ENCODE measurements at regions not wholly inside any gene's neighbourhood (a gene's known extent, or its start where the extent isn't known, plus 50 kb on each side); places are given as distances from the start of the nearest gene placed in this dataset.

- TF ChIP-seq CTCF (conservative IDR thresholded peaks at IDR 0.05; ENCODE audit: low read length), result no peak
- TF ChIP-seq EZH2phosphoT487 (IDR thresholded peaks at IDR 0.05; ENCODE audit: borderline replicate concordance), result no peak
These were observed 492.2 kb downstream of the CCSER2 start for GRCh38 chr10:84820596-84820995.

Measured in Loucy (cell line).